AG09319 (cell line): ENCODE measurements at regions not wholly inside any gene's neighbourhood (a gene's known extent, or its start where the extent isn't known, plus 50 kb on each side); places are given as distances from the start of the nearest gene placed in this dataset.

Source experiments
- DNase-seq: peaks from one replicate; pipeline ENCODE4 v3.0.0-alpha.2; 2010; ENCODE audit warnings: low read depth; ENCODE audit errors: extremely low read depth
- CTCF ChIP-seq: IDR thresholded peaks from 2 replicates; pipeline ENCODE4 v1.5.1; 2011; ENCODE audit warnings: low read depth, mild to moderate bottlenecking, inconsistent platforms, low read length, moderate library complexity

- TF ChIP-seq CTCF = no peak
- no peak for DNase-seq
These were observed 163.0 kb downstream of the HDGFL1 start for GRCh38 chr6:22732176-22732970.

DNA sequence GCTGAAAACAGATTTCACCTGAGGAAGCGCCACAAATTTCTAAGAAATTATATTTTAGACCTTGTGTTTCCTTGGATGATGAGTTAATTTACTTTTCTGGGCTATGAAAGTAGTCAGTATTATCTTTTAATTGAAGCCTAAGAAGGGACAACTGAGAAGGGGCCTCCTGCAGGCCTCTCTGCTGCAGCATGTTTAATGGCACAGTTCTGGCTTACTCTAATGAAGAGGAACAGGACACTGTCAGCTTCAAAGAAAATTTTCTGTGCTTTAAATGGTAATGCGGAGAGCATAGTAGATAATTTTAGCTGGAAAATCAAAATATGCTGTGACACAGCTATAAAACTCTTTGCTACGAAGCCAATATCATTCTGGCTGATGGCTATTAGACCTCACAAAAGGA lies 167.4 kb downstream of the HDGFL1 start:
- TF ChIP-seq CTCF = no peak
- DNase-seq = no peak

GRCh38 chr6:22737331-22737730 lies 168.0 kb downstream of the HDGFL1 start:
- peak; percentile 42 for TF ChIP-seq CTCF
- no peak for DNase-seq

DNA sequence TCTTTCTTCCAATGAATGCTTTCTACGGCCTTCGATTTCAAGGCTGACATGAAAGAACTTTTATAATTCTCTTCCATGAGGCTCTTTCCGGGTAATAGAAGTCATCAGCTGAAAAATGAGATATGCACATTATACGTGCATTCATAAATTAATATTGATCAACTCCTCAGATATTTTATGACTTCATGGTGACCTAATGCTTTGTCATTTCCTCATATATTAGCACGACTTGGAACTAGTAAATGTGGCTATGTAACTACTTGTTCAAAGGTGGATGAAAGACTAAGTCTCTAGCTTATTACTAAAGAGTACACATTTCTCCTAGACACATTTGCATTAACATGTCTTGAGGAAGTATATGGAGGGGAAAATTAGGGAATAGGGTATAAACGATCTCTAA lies 168.8 kb downstream of the HDGFL1 start:
- no peak for TF ChIP-seq CTCF
- DNase-seq = no peak

DNA sequence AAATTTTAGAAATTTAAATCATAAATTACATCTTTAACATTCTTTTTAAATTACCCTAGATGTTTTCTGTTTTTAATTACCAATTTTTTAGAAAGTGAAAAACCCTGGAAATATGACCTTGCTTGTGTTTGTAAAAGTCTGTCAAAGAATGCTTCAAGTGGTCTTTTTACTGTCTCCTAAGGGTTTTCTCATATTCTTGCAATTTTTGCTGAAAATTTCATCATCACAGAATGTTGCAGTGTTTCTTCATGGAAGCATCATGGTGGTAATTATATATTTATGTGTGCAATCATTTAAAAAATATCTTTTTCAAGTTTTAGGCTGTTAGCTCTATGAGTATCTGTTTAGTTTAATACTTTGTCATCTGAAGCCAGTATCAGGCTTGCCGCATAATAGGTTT lies 178.2 kb downstream of the HDGFL1 start:
- no peak for TF ChIP-seq CTCF
- DNase-seq = no peak

GRCh38 chr6:22748681-22749080 lies 179.3 kb downstream of the HDGFL1 start:
- no peak for DNase-seq
- no peak for TF ChIP-seq CTCF

DNA sequence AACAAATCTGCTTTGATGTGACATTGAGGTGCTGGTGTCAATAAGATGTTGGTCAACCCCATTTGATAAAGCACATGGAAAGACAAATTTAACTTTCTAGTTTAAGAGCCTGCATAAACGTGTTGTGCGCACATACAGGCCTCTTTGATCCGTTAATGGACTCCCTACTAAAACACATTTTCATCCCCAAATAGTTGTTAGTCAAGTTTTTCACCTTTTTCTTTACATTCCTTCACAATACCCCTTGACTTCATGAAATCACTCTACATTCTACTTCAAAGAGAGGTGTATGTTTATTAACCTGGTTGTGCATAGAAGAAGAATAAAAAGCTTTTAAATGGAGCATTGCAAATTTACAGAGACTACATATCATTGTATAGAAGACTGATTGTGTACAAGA lies 180.3 kb downstream of the HDGFL1 start:
- TF ChIP-seq CTCF = no peak
- DNase-seq = no peak
